ENCODE measurements at regions not wholly inside any gene's neighbourhood (a gene's known extent, or its start where the extent isn't known, plus 50 kb on each side); places are given as distances from the start of the nearest gene placed in this dataset.
"Not testable (repeated sequence)": the region's sequence is repeated elsewhere in the genome, so short reads cannot be mapped to it uniquely, and the experiment has no call there.

DNA sequence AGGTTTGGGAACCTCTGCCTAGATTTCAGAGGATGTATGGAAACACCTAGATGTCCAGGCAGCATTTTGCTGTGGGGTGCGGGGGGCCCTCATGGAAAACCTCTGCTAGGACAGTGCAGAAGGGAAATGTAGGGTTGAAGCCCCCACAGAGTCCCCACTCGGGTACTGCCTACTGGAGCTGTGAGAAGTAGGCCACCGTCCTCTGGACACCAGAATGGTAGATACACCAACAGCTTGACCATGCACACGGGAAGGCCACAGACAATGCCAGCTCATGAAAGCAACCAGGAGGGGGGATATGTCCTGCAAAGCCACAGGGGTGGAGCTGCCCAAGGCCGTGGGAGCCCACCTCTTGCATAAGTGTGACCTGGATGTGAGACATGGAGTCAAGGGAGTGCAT is 1336.5 kb downstream of the SPATA31A7 start:
- dilution Hi-C loops (cut with MboI; ENCODE audit: extremely low pct_ligation_motif_present, low sequenced_read_pairs); H3K9me1 ChIP-seq (ENCODE audit: control insufficient read depth, extremely low read depth, insufficient read depth, low read length); FAIRE-seq: not testable (repeated sequence)

DNA sequence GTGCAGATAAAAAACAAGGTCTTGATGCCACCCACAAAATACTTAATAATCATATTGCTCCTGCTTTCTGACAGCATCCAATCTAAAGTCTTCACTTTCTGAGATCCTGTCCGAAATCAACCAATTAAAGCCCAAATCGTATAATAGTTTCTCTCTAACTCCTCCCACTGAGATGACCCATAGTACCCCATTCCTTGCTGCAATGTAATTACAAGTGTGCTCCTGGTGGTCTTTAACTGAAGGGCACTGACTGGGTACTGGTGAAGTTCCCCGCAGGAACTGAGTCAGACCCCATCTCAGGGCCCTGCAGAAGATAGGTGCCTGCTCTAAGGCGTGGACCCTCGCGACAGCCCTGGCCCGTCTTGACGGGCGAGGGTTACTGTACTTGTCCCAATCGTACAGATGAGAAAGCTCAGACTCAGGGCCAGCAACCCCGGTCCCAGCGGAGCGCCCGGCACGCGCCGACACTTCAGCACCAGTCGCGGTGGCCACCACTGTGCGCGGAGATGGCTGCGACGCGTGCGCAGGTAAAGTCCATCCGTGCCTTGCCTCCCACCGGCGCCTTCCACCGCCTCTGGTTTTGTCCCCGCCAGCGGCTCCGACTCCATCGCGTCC is 1342.4 kb downstream of the SPATA31A7 start:
- H3K4me1 ChIP-seq (ENCODE audit: control insufficient read depth, extremely low read depth, insufficient read depth, low read length); H4K20me1 ChIP-seq (ENCODE audit: control insufficient read depth, extremely low read depth, insufficient read depth, low read length); H3K27ac ChIP-seq (ENCODE audit: control insufficient read depth, insufficient read depth, low read length); dilution Hi-C loops (cut with MboI; ENCODE audit: extremely low pct_ligation_motif_present, low sequenced_read_pairs); H3K79me2 ChIP-seq (ENCODE audit: control insufficient read depth, insufficient read depth, low read length); H3K9me1 ChIP-seq (ENCODE audit: control insufficient read depth, extremely low read depth, insufficient read depth, low read length); H3K9me3 ChIP-seq (ENCODE audit: control insufficient read depth, low read depth, low read length); DNase-seq (ENCODE audit: low read depth, low spot score); H3K36me3 ChIP-seq (ENCODE audit: control insufficient read depth in 2 of 2, extremely low read depth in 1 of 2, insufficient read depth in 2 of 2, low read length in 2 of 2); FAIRE-seq; H3K4me2 ChIP-seq (ENCODE audit: control insufficient read depth, extremely low read depth, insufficient read depth, low read depth, low read length); H3K9ac ChIP-seq (ENCODE audit: control insufficient read depth, extremely low read depth, insufficient read depth, low read length); H2AFZ ChIP-seq (ENCODE audit: control insufficient read depth, low read length); H3K27me3 ChIP-seq (ENCODE audit: control insufficient read depth, extremely low read depth, insufficient read depth, low read length): not testable (repeated sequence)
- H3K4me3 ChIP-seq (ENCODE audit: control insufficient read depth in 2 of 3, extremely low read depth in 1 of 3, insufficient read depth in 2 of 3, low read depth in 1 of 3, low read length in 3 of 3), result peak overlapping the region in 1 of 3 experiments; percentile 16

More for the DNA sequence above, 1336.5 kb downstream of the SPATA31A7 start:
- H3K4me2 ChIP-seq (ENCODE audit: control insufficient read depth, extremely low read depth, insufficient read depth, low read depth, low read length); H3K9me3 ChIP-seq (ENCODE audit: control insufficient read depth, low read depth, low read length); H2AFZ ChIP-seq (ENCODE audit: control insufficient read depth, low read length); H3K4me1 ChIP-seq (ENCODE audit: control insufficient read depth, extremely low read depth, insufficient read depth, low read length); H4K20me1 ChIP-seq (ENCODE audit: control insufficient read depth, extremely low read depth, insufficient read depth, low read length); H3K27ac ChIP-seq (ENCODE audit: control insufficient read depth, insufficient read depth, low read length); H3K79me2 ChIP-seq (ENCODE audit: control insufficient read depth, insufficient read depth, low read length); H3K9ac ChIP-seq (ENCODE audit: control insufficient read depth, extremely low read depth, insufficient read depth, low read length); H3K4me3 ChIP-seq (ENCODE audit: control insufficient read depth in 2 of 3, extremely low read depth in 1 of 3, insufficient read depth in 2 of 3, low read depth in 1 of 3, low read length in 3 of 3); DNase-seq (ENCODE audit: low read depth, low spot score); H3K36me3 ChIP-seq (ENCODE audit: control insufficient read depth in 2 of 2, extremely low read depth in 1 of 2, insufficient read depth in 2 of 2, low read length in 2 of 2); H3K27me3 ChIP-seq (ENCODE audit: control insufficient read depth, extremely low read depth, insufficient read depth, low read length): not testable (repeated sequence)

DNA sequence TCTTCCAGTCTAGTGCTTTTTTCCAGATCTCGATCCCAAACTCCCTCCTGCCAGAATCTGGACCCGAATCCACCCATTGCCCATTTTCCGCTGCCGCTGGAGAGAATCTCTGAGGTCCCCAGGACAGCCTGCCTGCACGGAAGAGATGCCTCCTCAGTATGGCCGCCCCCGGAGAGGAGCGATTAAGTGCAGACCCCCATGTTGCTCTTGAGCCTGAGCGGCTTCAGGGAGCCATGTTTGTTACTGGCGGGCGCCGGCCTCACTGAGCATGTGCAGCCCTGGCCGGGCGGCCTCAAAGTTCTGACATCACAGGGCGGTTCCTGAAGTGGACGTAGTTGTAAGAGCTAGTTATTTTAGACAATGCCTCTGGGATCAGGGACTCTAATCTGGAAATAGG is 1342.9 kb downstream of the SPATA31A7 start:
- dilution Hi-C loops (cut with MboI; ENCODE audit: extremely low pct_ligation_motif_present, low sequenced_read_pairs); H3K27ac ChIP-seq (ENCODE audit: control insufficient read depth, insufficient read depth, low read length); FAIRE-seq; H4K20me1 ChIP-seq (ENCODE audit: control insufficient read depth, extremely low read depth, insufficient read depth, low read length); H3K36me3 ChIP-seq (ENCODE audit: control insufficient read depth in 2 of 2, extremely low read depth in 1 of 2, insufficient read depth in 2 of 2, low read length in 2 of 2); H3K4me2 ChIP-seq (ENCODE audit: control insufficient read depth, extremely low read depth, insufficient read depth, low read depth, low read length); H2AFZ ChIP-seq (ENCODE audit: control insufficient read depth, low read length); H3K4me1 ChIP-seq (ENCODE audit: control insufficient read depth, extremely low read depth, insufficient read depth, low read length); H3K79me2 ChIP-seq (ENCODE audit: control insufficient read depth, insufficient read depth, low read length); DNase-seq (ENCODE audit: low read depth, low spot score); H3K9me1 ChIP-seq (ENCODE audit: control insufficient read depth, extremely low read depth, insufficient read depth, low read length); H3K9me3 ChIP-seq (ENCODE audit: control insufficient read depth, low read depth, low read length); H3K27me3 ChIP-seq (ENCODE audit: control insufficient read depth, extremely low read depth, insufficient read depth, low read length): not testable (repeated sequence)
- peak overlapping the region in 1 of 3 experiments; percentile 26 for H3K4me3 ChIP-seq (ENCODE audit: control insufficient read depth in 2 of 3, extremely low read depth in 1 of 3, insufficient read depth in 2 of 3, low read depth in 1 of 3, low read length in 3 of 3)
- peak overlapping the region; percentile 41 for H3K9ac ChIP-seq (ENCODE audit: control insufficient read depth, extremely low read depth, insufficient read depth, low read length)

Measured in keratinocyte (primary cell).